ENCODE measurements at regions not wholly inside any gene's neighbourhood (a gene's known extent, or its start where the extent isn't known, plus 50 kb on each side); places are given as distances from the start of the nearest gene placed in this dataset.

GRCh38 chr1:90512441-90512840 lies 204.7 kb downstream of the BARHL2 start:
- TF ChIP-seq CTCF (IDR thresholded peaks at IDR 0.05; ENCODE audit: borderline replicate concordance, insufficient read depth, low read depth, low read length): no peak
- no peak overlapping the region for H3K4me3 ChIP-seq (ENCODE audit: low read depth, low read length)

GRCh38 chr1:90510143-90510542 lies 207.0 kb downstream of the BARHL2 start:
- TF ChIP-seq CTCF (IDR thresholded peaks at IDR 0.05; ENCODE audit: borderline replicate concordance, insufficient read depth, low read depth, low read length): no peak
- no peak overlapping the region for H3K4me3 ChIP-seq (ENCODE audit: low read depth, low read length)

GRCh38 chr1:90509225-90510048 lies 207.7 kb downstream of the BARHL2 start:
- H3K4me3 ChIP-seq (ENCODE audit: low read depth, low read length): no peak overlapping the region
- no peak for TF ChIP-seq CTCF (IDR thresholded peaks at IDR 0.05; ENCODE audit: borderline replicate concordance, insufficient read depth, low read depth, low read length)

- TF ChIP-seq CTCF (IDR thresholded peaks at IDR 0.05; ENCODE audit: borderline replicate concordance, insufficient read depth, low read depth, low read length): no peak
- H3K4me3 ChIP-seq (ENCODE audit: low read depth, low read length): no peak overlapping the region
Observed at GRCh38 chr1:90508376-90509167, 208.5 kb downstream of the BARHL2 start.

GRCh38 chr1:90507173-90507572 lies 209.9 kb downstream of the BARHL2 start:
- TF ChIP-seq CTCF (IDR thresholded peaks at IDR 0.05; ENCODE audit: borderline replicate concordance, insufficient read depth, low read depth, low read length): no peak

GRCh38 chr1:90505806-90506205 lies 211.3 kb downstream of the BARHL2 start:
- TF ChIP-seq CTCF (IDR thresholded peaks at IDR 0.05; ENCODE audit: borderline replicate concordance, insufficient read depth, low read depth, low read length): no peak
- H3K4me3 ChIP-seq (ENCODE audit: low read depth, low read length): no peak overlapping the region

More at GRCh38 chr1:90507173-90507572, 209.9 kb downstream of the BARHL2 start:
- no peak overlapping the region for H3K4me3 ChIP-seq (ENCODE audit: low read depth, low read length)
